D721Med (cell line): ENCODE measurements at regions not wholly inside any gene's neighbourhood (a gene's known extent, or its start where the extent isn't known, plus 50 kb on each side); places are given as distances from the start of the nearest gene placed in this dataset.
"Not testable (repeated sequence)": the region's sequence is repeated elsewhere in the genome, so short reads cannot be mapped to it uniquely, and the experiment has no call there.

ENCODE experiments used
- DNase-seq: peaks from one replicate; pipeline ENCODE4 v3.0.0; 2011; ENCODE audit warnings: low spot score; ENCODE audit not compliant: insufficient read length
- FAIRE-seq: peaks from 2 replicates; lab custom pipeline; 2011; peaks lifted over from hg19 to GRCh38; lab: Jason Lieb, UNC
- TF ChIP-seq, protein P1 (sequence below): IDR thresholded peaks from 2 replicates; pipeline ENCODE4 v1.5.1; 2012; ENCODE audit warnings: mild to moderate bottlenecking, control low read depth; ENCODE audit not compliant: insufficient read depth; ENCODE audit errors: missing control alignments

DNA sequence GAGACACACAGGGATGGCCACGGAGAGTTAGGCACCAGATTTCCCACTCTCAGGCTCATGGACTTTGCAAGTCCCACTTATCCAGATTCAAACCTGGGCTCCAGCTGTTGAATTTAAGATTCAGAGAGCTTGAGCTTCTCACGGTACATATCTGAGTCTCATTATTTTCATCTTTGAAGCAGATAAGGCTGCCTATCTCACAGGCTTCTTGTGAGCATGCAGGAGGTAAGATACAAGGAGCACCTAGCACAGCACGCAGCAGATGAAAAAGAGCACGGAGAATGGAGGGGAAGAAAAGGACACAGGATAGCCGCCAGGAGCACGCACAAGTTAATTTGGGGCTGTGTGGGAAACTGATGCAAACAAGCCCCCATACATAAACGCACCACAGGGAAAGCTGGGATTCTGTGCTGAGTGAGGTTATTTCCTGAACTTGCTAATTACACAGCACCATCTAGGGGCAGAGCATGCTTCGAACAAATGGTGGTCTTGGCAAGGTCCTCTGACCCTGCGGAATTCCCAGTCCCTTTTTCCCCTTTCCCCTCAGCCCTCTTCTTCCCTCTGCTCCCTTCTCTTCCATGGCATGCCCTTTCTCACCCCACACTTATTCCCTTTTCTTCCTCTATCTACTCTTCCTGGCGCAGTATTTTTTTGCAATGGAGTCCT is 134.7 kb upstream of the VANGL1 start:
- TF ChIP-seq, protein P1, sequence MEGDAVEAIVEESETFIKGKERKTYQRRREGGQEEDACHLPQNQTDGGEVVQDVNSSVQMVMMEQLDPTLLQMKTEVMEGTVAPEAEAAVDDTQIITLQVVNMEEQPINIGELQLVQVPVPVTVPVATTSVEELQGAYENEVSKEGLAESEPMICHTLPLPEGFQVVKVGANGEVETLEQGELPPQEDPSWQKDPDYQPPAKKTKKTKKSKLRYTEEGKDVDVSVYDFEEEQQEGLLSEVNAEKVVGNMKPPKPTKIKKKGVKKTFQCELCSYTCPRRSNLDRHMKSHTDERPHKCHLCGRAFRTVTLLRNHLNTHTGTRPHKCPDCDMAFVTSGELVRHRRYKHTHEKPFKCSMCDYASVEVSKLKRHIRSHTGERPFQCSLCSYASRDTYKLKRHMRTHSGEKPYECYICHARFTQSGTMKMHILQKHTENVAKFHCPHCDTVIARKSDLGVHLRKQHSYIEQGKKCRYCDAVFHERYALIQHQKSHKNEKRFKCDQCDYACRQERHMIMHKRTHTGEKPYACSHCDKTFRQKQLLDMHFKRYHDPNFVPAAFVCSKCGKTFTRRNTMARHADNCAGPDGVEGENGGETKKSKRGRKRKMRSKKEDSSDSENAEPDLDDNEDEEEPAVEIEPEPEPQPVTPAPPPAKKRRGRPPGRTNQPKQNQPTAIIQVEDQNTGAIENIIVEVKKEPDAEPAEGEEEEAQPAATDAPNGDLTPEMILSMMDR: peak; percentile 50
- DNase-seq (no peak), FAIRE-seq (no peak)

DNA sequence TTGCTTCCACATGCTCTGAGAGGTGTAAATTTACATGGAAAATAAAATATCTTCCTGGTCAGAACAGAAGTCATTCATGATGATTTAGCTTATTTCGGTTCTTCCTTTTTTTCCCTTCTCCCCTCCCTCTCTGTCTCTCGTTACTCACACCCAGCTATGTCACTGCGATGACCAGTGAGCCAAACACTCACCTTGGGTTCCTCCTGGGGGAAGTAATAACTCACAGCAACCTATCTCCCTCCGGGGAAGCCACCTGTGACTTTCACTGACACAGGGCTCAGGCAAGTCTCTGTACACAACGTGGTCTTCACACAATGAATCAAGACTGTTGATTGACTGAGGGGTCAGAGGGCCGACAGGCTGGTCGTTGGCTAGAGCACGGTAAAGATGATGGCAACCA is 135.3 kb upstream of the VANGL1 start:
- TF ChIP-seq, protein P1: no peak
- no peak for DNase-seq
- FAIRE-seq: no peak

DNA sequence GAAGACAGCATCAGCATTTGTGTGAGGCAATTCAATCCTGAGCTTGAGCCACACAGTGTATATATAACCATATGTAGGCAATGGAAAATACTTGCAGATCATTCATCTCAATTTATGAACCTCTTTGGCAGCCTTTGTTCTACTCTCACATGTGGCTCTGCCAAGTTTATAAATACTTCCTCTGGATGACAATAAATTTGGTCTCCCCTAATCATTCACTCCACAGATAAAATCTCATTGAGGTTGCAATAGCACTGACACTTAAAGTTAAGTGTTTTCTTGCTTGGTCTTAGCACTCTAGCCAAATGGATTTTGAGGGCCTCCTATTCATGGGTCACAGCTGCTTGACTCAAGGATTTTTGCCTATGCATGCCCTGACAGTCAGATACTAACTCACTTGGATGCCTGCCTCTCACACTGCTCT is 136.6 kb upstream of the VANGL1 start:
- DNase-seq: no peak
- FAIRE-seq: no peak
- TF ChIP-seq, protein P1: no peak

DNA sequence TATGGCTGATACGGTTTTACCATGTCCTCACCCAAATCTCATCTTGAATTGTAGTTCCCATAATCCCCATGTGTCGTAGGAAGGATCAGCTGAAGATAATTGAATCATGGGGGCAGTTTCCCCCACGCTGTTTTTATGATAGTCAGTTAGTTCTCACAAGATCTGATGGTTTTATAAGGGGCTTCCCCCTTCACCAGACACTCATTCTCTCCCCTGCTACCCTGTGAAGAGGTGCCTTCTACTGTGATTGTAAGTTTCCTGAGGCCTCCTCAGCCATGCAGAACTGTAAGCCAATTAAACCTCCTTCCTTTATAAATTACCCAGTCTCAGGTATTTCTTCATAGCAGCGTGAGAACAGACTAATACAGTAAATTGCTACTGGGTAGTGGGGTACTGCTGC is 139.6 kb upstream of the VANGL1 start:
- DNase-seq, FAIRE-seq: not testable (repeated sequence)

DNA sequence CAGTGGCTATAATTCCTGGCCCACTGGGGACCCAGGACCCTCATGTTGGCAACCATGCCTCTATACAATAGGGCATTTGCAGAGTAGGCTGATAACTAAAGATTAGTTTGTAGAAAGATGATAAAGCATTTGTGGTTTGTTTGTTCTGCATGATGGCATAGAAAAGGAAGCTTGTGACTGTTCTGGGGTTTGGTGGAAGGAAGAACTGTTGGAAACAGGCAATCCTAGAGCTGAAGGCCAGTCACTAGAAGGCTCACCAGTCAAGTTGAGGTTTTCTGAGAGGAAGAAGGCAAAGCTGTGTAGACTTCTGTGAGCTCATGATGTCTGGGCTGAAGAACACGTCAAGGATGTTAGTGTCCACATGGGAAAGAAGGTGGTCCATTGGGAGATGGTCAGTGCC is 140.3 kb upstream of the VANGL1 start:
- DNase-seq (no peak), FAIRE-seq (no peak)
- TF ChIP-seq, protein P1: no peak

DNA sequence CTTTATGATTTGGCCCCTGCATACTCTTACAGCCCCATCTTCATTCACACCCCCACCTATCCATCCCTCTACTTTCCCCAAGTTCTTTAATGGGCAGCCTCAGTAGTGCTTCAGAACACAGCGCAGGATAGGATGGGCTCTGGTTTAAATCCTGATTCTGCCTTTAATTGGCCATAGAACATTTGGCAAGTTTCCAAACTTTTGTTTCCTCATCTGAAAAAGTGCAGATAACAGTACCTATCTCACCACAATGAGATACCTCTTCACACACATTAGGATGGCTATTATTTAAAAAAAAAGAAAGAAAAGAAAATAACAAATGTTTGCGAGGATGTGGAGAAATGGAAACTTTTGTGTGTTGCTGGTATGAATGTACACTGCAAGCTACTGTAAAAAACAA is 142.5 kb upstream of the VANGL1 start:
- DNase-seq (no peak), FAIRE-seq (no peak)
- TF ChIP-seq, protein P1: no peak

DNA sequence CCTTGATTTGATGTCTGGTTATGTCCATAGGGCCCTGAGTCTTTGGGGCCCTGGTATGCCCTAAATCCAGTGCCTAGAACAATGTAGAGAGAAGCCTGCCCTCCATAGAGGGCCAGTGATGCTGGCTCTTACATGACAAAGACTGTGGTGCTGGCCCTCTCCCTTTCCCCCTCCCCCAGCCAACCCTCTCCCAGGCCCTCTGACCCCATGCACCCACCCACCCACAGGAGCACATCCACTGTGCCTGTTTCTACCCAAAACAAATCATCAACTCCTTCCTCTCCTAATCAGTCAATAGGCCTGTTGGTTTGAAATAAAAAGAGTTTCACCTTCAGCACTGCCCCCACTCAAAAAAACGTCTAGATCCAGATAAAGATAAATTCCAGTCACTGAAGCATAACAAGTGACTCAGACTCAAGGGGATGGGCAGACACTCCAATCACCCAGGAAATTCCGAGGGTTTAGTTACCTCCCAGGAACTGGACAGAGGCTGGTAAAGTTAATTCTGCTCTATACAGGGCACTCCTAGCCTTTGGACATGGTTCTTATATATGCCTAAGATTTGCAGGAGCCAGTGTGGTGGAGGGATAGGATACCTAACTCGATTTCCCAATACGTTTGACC is 144.8 kb upstream of the VANGL1 start:
- FAIRE-seq: no peak
- TF ChIP-seq, protein P1: no peak
- DNase-seq: no peak

DNA sequence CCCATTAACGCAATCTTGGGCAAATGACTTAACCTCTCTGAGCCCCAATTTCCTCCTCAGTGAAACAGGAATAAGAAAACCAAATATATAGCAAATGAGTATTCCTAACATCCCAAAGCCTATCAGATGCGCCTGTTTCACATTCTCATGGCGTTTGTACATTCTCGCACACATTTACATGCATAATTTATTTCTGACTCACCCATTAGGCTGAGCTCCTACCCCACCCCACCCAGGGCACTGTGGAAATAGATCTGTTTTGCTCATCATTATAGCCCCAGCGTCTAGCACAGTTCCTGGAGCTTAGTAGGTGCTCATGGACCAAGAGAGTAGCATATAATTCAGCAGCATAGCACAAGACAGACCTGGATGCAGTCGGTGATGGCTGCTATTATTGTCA is 146.1 kb upstream of the VANGL1 start:
- TF ChIP-seq, protein P1: no peak
- FAIRE-seq: no peak

More for the DNA sequence above, 146.1 kb upstream of the VANGL1 start:
- no peak for DNase-seq
